ENCODE measurements at regions not wholly inside any gene's neighbourhood (a gene's known extent, or its start where the extent isn't known, plus 50 kb on each side); places are given as distances from the start of the nearest gene placed in this dataset.
A peak's percentile ranks its signal among the peaks of the same experiment; 100 is the strongest.

GRCh38 chr20:11181966-11182365, 508.2 kb upstream of the JAG1 start:
- DNase-seq, result no peak

GRCh38 chr20:11182720-11183119, 508.9 kb upstream of the JAG1 start:
- DNase-seq, result no peak

GRCh38 chr20:11186301-11187008, 512.7 kb upstream of the JAG1 start:
- DNase-seq, result no peak

GRCh38 chr20:11188843-11189603, 515.2 kb upstream of the JAG1 start:
- no peak for DNase-seq

GRCh38 chr20:11190741-11191140, 516.9 kb upstream of the JAG1 start:
- no peak for DNase-seq

- no peak for DNase-seq
Observed at GRCh38 chr20:11192106-11192505, 518.3 kb upstream of the JAG1 start.

DNA sequence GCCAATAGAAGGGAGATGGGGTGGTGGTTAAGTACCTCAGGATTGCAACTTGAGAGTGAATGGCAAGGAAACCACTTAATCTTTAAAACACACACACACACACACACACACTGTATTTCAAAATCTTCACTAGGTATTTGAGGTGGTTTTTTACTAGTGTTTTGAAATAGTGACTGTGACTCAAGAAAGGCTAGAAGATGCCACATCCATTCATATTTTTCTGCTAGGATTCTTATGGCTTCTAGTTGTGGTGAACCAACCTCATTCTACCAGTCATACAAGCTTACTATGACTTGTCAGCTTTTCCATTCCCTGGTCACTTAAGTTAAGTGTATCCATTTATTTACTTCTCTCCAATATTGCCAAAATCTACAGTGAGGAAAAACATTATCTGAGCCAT, 519.4 kb upstream of the JAG1 start:
- DNase-seq, result no peak

DNA sequence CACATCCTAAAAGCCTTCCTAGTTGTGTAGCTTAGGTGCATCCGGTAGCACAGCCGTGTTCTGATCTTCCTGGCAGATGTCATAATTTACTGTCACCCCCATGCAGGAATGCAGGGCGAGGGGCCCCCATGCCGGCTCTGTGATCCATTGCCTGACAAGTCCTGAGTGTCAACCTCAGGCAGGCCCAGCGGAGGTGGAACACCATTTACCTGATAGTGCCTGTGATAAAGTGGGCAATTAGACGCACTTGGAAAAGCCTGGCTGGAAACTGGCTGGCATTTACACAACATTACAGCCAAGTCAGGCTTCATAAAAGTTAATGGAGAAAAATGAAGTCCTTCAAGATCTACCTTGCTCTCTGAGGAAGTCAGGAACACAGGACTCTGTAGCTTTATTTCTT, 521.4 kb upstream of the JAG1 start:
- no peak for DNase-seq

DNA sequence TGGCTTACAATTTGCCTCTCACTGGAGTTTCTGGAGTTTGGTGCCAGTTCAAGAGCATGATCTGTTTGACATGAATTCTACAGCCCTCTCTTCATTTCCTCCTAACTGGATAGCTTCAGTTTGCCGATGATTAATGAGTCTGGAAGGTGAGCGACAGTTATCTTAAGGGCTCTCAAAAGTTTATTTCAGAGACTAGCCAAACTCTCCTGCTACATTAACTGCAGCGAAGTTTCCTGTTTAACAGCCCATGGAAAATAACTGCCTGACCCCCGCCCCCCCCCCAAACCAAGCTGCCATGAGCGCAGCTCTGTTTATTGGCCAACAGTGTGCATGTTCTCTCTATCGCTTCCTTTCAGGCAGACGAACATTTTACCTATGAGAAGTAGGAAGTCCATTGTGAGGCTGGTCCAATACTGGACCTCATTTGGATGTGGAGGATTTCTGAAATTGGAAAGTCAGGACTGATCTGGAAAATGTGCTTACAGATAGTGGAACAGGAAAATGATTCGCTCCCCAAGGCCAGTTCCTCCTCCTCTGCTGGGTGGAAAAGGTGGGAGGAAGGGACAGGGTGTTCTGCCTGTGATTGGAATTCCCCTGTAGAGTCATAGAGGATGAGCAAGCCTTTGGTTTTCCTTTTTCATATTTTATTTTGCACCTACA, 522.2 kb upstream of the JAG1 start:
- DNase-seq, result no peak

- no peak for DNase-seq
Observed at GRCh38 chr20:11197851-11198250, 524.1 kb upstream of the JAG1 start.

DNA sequence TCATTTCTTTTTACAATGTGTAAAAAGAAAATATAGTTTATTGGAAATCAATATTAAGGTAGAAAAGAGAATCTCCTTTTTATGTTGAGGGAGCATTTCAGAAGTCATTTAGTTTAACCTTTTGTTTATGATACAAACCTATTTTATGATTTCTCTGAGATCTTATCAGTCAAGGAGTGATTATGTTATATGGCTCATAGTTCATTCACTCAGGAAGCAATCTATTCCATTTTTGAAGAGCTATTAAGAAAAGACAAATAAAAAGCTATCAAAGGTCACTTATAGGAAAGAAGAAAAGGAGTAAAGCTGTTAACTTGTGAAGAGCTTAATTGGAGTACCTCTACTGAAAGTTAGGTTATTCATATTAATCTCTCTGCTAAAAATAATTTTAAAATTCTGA, 526.6 kb upstream of the JAG1 start:
- DNase-seq, result no peak

- DNase-seq, result peak; percentile 32
Observed at GRCh38 chr20:11204926-11205768, 531.3 kb upstream of the JAG1 start.

GRCh38 chr20:11205769-11206362, 532.1 kb upstream of the JAG1 start:
- no peak for DNase-seq

- DNase-seq, result no peak
Observed at GRCh38 chr20:11207749-11208502, 534.1 kb upstream of the JAG1 start.

- no peak for DNase-seq
Observed at GRCh38 chr20:11210611-11211010, 536.8 kb upstream of the JAG1 start.

GRCh38 chr20:11212272-11212671, 538.5 kb upstream of the JAG1 start:
- DNase-seq, result no peak

GRCh38 chr20:11212902-11213301, 539.1 kb upstream of the JAG1 start:
- no peak for DNase-seq

DNA sequence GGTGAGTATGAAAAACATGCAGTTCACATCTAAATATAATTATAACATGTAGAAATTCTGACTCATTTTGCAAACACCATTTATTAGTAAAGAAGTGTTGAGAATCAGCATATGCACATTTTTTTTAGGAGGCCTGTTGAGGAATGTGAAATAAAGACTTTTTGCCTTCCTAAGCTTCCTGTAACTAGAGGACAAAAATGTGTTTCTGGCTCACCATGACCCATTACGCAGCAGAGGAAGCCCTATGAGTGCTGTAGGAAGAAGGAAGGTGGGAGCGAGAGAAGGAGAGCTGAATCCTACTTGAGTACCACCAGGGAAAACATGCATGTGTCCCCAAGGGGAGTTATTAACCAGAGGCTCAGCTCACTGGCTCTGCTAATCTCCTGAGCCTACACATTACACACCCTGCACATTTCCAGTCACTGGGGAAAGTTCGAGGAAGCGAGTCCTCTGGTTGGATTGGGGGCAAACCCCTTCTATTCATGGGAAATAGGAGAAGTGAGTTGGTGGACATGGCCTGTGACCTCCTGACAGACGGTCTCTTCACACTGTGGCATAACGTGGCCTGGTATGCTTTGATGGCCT, 540.5 kb upstream of the JAG1 start:
- no peak for DNase-seq

GRCh38 chr20:11216451-11217314, 542.9 kb upstream of the JAG1 start:
- DNase-seq, result peak; percentile 28
